ENCODE measurements at regions not wholly inside any gene's neighbourhood (a gene's known extent, or its start where the extent isn't known, plus 50 kb on each side); places are given as distances from the start of the nearest gene placed in this dataset.

DNA sequence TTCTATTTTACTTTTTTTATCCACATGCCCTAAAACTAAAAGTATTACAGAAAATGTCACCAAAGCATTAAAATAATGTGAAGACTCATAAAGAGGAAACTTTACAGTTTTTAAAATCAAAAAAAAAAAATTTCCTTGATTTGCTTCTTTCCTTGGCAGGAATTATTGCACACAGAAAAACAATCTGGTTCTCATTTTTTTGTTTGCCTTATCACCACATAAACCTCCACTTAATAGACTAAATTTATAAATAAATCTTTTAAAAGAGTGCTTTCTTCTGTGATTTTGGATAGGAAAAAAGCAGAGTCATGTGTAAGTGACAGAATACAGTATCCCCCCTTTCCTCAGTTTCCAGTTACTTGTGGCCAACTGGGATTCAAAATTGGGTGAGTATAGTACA is 695.1 kb upstream of the CITED2 start:
- no peak overlapping the region for H3K27ac ChIP-seq (ENCODE audit: low read length)
- no peaks in the 10 kb centered on the region for H3K36me3 ChIP-seq (ENCODE audit: control insufficient read depth, insufficient read depth, low read length)
- H3K4me1 ChIP-seq (ENCODE audit: control insufficient read depth, insufficient read depth, low read length) = peaks cover 2% of the 10 kb centered on the region
- no peak overlapping the region for H3K4me3 ChIP-seq (ENCODE audit: low read length)
- no peak for DNase-seq
- no peaks in the 10 kb centered on the region for H3K9me3 ChIP-seq (replicated peaks; ENCODE audit: control insufficient read depth, low read depth, low read length)
- no peaks in the 10 kb centered on the region for H3K27me3 ChIP-seq (ENCODE audit: control insufficient read depth, insufficient read depth, low read length)

DNA sequence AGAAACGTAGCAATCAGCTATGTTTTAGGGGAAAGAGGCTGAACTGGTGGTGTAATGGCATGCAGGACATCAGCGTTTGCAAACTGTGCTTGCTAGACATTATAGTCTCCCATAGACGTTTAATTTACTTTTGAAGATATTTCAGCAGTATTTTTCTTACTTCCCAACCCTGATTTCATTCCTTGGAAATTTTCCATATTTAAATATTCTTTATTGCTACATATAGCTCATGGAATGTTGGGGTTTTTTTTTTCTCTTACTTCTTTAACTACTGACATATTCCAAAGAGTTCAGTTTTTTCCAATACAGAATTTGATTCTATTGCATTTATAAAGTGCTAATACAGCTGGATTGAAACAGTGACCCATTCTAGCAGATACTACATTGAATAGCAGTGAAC is 694.4 kb upstream of the CITED2 start:
- DNase-seq = peak; percentile 44
- no peak overlapping the region for H3K4me3 ChIP-seq (ENCODE audit: low read length)
- no peak overlapping the region for H3K27ac ChIP-seq (ENCODE audit: low read length)
- no CpG with 5 or more reads among the region's 3 CpGs for WGBS (ENCODE audit: insufficient coverage)
- no peaks in the 10 kb centered on the region for H3K27me3 ChIP-seq (ENCODE audit: control insufficient read depth, insufficient read depth, low read length)
- peaks cover 2% of the 10 kb centered on the region for H3K4me1 ChIP-seq (ENCODE audit: control insufficient read depth, insufficient read depth, low read length)
- no peaks in the 10 kb centered on the region for H3K9me3 ChIP-seq (replicated peaks; ENCODE audit: control insufficient read depth, low read depth, low read length)
- H3K36me3 ChIP-seq (ENCODE audit: control insufficient read depth, insufficient read depth, low read length) = no peaks in the 10 kb centered on the region

DNA sequence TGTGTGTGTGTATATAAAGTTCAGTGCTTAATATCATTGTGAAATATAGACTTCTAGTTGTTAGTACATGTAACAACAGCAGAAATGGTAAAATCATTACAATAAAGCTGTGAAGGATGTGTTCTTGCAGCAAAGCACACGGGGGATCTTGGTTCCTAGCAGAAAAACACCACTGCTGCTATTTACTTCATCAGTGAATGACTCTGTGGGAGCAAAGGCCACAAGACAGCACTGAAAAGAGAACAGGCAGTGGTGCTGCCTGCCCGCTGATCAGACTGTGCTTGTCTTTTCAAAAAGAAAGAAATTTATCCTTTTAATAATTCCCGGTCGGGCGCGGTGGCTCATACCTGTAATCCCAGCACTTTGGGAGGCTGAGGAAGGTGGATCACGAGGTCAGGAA is 689.9 kb upstream of the CITED2 start:
- Histone ChIP-seq H3K27ac (ENCODE audit: low read length) (no peak overlapping the region), H3K9me3 (replicated peaks; ENCODE audit: control insufficient read depth, low read depth, low read length) (no peaks in the 10 kb centered on the region), H3K4me3 (ENCODE audit: low read length) (no peak overlapping the region), H3K36me3 (ENCODE audit: control insufficient read depth, insufficient read depth, low read length) (no peaks in the 10 kb centered on the region), H3K27me3 (ENCODE audit: control insufficient read depth, insufficient read depth, low read length) (no peaks in the 10 kb centered on the region), H3K4me1 (ENCODE audit: control insufficient read depth, insufficient read depth, low read length) (peaks cover 3% of the 10 kb centered on the region)
- no peak for DNase-seq
- WGBS (ENCODE audit: insufficient coverage) = 93% methylated on average over 3 of the region's 7 CpGs

DNA sequence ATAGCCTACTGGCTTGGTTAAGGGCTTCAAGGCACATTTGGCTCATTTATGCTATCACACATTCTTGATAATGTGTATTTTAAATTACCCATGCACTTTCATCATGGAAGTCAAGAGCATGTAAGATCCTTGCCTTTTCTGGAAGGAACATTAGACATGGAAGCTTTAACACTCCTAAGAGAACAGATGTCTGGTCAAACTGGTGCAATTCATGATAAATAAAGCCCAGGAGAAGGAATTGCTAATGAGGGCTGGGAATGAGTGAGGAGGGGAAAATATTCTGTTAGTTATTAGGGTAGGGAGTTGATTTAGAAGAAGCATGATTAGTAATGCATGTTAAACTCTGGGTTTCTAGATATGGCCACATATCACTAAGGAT is 688.6 kb upstream of the CITED2 start:
- no peaks in the 10 kb centered on the region for H3K9me3 ChIP-seq (replicated peaks; ENCODE audit: control insufficient read depth, low read depth, low read length)
- H3K4me1 ChIP-seq (ENCODE audit: control insufficient read depth, insufficient read depth, low read length) = peaks cover 3% of the 10 kb centered on the region
- H3K27me3 ChIP-seq (ENCODE audit: control insufficient read depth, insufficient read depth, low read length) = no peaks in the 10 kb centered on the region
- no peaks in the 10 kb centered on the region for H3K36me3 ChIP-seq (ENCODE audit: control insufficient read depth, insufficient read depth, low read length)
- H3K4me3 ChIP-seq (ENCODE audit: low read length) = no peak overlapping the region
- no peak for DNase-seq
- peak overlapping the region; percentile 67 for H3K27ac ChIP-seq (ENCODE audit: low read length)

DNA sequence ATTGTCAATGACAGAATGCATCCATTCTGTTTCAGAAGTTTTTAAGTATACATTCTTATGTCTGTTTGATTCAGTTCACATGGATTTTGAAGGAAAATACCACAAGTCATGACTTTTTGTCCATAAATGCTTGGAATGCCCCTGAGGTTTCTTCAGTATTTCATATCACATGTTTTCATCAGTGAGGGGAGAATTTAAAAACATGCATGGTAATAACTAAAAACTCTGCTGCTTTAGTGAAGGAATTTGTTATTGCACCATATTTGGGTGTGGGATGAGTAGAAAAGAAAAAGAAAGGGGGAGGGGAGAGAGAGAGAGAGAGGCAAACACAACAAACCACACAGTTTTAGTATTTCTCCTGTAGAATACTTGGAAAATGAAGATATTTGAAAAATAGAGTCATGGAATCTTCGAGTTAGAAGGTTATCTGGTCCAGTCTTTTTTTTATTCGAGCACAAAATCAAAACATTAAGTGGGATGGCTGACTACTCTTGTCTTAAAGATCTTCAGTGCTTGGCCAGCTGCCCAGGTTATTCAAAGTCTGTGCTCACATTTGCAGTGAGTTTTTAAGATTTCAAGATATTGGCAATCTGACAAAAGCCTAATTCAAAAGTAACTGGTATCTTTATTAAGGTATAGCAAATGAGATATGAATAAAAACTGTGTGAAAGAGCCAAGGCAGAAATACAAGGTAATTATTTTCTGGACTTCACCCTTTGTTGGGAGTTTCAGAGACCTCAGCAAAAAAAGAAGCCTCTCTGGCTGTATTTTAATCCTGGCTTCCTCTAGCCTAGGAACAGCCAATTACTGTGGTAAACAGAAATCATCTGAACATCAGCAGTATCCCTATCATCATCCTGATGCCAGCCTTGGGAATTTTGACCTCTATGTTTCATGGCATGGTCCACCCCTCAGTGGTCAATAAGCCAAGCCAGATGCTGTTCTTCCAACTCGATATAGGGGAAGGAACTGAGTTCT is 687.9 kb upstream of the CITED2 start:
- Histone ChIP-seq H3K4me3 (ENCODE audit: low read length) (no peak overlapping the region), H3K27me3 (ENCODE audit: control insufficient read depth, insufficient read depth, low read length) (no peaks in the 10 kb centered on the region), H3K9me3 (replicated peaks; ENCODE audit: control insufficient read depth, low read depth, low read length) (no peaks in the 10 kb centered on the region), H3K4me1 (ENCODE audit: control insufficient read depth, insufficient read depth, low read length) (peaks cover 3% of the 10 kb centered on the region), H3K27ac (ENCODE audit: low read length) (peak overlapping the region; percentile 67), H3K36me3 (ENCODE audit: control insufficient read depth, insufficient read depth, low read length) (no peaks in the 10 kb centered on the region)
- peak; percentile 90 for DNase-seq
- WGBS (ENCODE audit: insufficient coverage) = no CpG with 5 or more reads among the region's 3 CpGs

DNA sequence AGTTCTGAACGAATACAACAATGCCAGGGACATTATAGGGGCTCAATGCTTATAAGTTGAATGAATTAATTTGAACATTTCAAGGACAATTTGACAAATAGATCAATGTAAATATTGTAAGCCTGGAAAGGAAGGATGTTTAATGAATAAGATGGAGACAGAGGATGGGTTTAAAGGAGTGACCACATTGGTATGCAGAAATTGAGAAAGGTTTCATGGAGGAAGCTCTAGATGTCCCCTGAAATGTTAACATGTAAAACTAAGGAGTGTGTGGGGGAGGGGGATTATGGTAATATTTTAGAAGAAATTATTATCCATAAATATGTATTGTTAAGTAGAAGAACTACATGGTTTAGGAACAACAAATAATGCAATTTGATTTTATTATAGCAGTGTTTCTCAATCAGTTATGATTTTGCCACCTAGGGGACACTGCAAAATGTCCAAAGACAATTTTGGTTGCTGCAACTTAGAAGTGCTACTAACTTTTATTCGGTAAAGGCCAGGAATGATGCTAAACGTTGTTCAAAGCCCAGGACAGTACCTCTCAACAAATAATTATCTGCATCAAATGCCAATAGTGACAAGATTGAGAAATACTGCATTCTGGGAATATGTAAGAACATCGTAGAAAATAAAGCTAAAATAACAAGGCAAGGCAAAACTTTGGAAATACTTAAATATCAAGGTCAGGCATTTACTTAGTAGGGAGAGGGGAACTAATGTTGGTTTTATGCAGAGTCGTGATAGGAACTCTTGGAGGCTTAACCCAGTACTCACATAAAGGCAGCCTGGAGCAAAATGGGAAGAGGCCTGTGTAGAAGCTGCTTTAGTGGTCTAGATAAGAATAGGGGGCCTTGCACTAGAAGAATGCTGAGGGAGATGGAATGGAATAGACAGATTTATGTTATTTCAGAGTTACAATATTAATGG is 686.9 kb upstream of the CITED2 start:
- no CpG with 5 or more reads among the region's 5 CpGs for WGBS (ENCODE audit: insufficient coverage)

DNA sequence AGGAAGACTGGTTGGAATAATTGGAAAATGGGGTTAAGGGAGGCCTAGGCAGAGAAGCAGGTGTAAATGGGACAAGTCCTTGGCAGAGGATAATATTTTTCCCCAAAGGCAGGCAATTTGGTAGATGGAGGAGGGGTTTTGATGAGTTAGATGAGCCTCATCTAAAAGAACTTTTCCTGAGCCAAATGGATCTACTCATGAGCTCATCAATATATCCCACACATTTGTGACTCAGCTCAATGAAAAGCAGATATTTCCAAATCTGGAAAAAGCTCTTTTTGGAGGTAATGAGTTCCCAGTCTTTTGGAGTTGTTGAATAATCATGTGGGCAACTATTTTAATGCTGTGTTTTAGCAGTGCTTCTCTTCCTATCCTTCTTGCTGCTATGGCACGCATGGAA is 685.5 kb upstream of the CITED2 start:
- Histone ChIP-seq H3K27me3 (ENCODE audit: control insufficient read depth, insufficient read depth, low read length) (no peaks in the 10 kb centered on the region), H3K4me1 (ENCODE audit: control insufficient read depth, insufficient read depth, low read length) (peaks cover 3% of the 10 kb centered on the region), H3K9me3 (replicated peaks; ENCODE audit: control insufficient read depth, low read depth, low read length) (no peaks in the 10 kb centered on the region), H3K4me3 (ENCODE audit: low read length) (no peak overlapping the region), H3K36me3 (ENCODE audit: control insufficient read depth, insufficient read depth, low read length) (no peaks in the 10 kb centered on the region), H3K27ac (ENCODE audit: low read length) (no peak overlapping the region)
- no CpG with 5 or more reads among the region's 1 CpG for WGBS (ENCODE audit: insufficient coverage)
- DNase-seq = no peak

More for the DNA sequence above, 686.9 kb upstream of the CITED2 start:
- Histone ChIP-seq H3K27ac (ENCODE audit: low read length) (no peak overlapping the region), H3K9me3 (replicated peaks; ENCODE audit: control insufficient read depth, low read depth, low read length) (no peaks in the 10 kb centered on the region), H3K36me3 (ENCODE audit: control insufficient read depth, insufficient read depth, low read length) (no peaks in the 10 kb centered on the region), H3K4me3 (ENCODE audit: low read length) (no peak overlapping the region), H3K4me1 (ENCODE audit: control insufficient read depth, insufficient read depth, low read length) (peaks cover 3% of the 10 kb centered on the region), H3K27me3 (ENCODE audit: control insufficient read depth, insufficient read depth, low read length) (no peaks in the 10 kb centered on the region)
- DNase-seq = no peak

DNA sequence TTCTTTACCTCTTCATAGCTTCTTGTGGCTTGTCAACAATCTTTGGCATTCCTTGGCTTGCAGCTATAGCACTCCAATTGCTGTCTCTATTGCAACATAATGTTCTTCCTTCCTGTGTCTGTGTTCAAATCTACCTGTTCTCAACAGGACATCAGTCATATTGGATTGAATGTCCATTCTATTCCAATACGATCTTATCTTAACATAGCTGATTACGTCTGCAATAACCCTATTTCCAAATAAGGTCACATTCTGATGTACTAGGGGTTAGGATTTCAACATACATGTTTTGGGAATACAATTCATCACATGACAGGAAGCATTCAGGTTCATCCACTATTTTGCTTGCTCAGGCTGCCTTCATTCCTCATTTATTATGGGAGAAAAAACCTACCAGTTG is 684.4 kb upstream of the CITED2 start:
- Histone ChIP-seq H3K9me3 (replicated peaks; ENCODE audit: control insufficient read depth, low read depth, low read length) (no peaks in the 10 kb centered on the region), H3K27ac (ENCODE audit: low read length) (no peak overlapping the region), H3K27me3 (ENCODE audit: control insufficient read depth, insufficient read depth, low read length) (no peaks in the 10 kb centered on the region), H3K4me1 (ENCODE audit: control insufficient read depth, insufficient read depth, low read length) (peaks cover 3% of the 10 kb centered on the region), H3K36me3 (ENCODE audit: control insufficient read depth, insufficient read depth, low read length) (no peaks in the 10 kb centered on the region), H3K4me3 (ENCODE audit: low read length) (no peak overlapping the region)
- DNase-seq = no peak
- no CpG with 5 or more reads among the region's 2 CpGs for WGBS (ENCODE audit: insufficient coverage)

DNA sequence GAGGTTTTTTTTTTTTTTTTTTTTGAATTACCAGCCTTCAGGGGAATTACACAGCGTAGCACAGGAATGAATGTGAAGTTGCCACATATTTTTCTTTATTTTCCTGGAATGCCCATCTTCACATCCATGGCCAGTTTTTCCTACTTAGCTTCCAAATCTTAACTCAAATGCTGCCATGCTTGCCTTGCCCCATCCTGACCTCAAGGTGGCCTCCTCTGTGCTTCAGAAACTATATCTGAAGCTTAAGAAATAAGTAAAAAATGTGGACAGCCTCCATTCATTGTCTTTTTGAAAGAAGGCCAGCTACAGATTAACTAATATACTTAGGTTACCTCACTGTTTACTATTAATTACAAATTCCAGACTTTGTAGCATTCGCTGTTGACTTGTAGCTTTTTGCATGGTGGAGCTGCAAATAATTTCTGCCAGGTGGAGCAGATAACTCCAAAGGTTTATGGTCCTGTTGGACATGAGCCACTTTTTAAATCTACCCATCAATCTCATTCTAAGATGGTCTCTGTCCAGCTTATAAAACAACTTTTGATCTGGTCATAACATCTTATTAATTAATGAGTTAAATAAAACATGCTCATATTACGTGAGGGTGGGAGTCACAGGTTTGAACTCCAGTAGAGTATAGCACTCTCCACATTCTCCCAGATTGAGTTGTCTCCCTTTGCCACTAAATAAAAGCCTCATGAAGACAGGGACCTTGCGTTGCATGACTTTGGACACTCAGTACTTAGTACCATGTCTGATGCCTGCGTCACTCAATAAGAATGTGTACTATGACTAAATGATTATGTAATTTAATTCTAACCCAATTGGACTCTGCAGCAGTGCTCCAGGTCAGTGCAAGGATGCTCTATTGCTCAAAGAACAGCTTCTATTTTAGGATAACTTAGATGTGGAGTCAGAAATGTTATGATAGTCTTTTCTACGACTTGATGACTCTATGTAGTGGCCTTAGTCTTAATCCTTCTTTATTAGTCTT is 678.6 kb upstream of the CITED2 start:
- no peaks in the 10 kb centered on the region for H3K27me3 ChIP-seq (ENCODE audit: control insufficient read depth, insufficient read depth, low read length)
- no peaks in the 10 kb centered on the region for H3K9me3 ChIP-seq (replicated peaks; ENCODE audit: control insufficient read depth, low read depth, low read length)
- no CpG with 5 or more reads among the region's 6 CpGs for WGBS (ENCODE audit: insufficient coverage)
- H3K4me1 ChIP-seq (ENCODE audit: control insufficient read depth, insufficient read depth, low read length) = no peaks in the 10 kb centered on the region
- H3K36me3 ChIP-seq (ENCODE audit: control insufficient read depth, insufficient read depth, low read length) = no peaks in the 10 kb centered on the region
- DNase-seq = no peak
- no peak overlapping the region for H3K4me3 ChIP-seq (ENCODE audit: low read length)
- no peak overlapping the region for H3K27ac ChIP-seq (ENCODE audit: low read length)

Measured in muscle of leg (tissue), 3 donors.